GM19467 (cell line): ENCODE measurements at regions not wholly inside any gene's neighbourhood (a gene's known extent, or its start where the extent isn't known, plus 50 kb on each side); places are given as distances from the start of the nearest gene placed in this dataset.
"Not testable (repeated sequence)": the region's sequence is repeated elsewhere in the genome, so short reads cannot be mapped to it uniquely, and the experiment has no call there.

ENCODE experiments used
- ATAC-seq: cut with Tn5 transposase; IDR thresholded peaks from one replicate; pipeline ENCODE4 v1.9.1; 2021; ENCODE audit warnings: mild to moderate bottlenecking, moderate library complexity; ENCODE audit not compliant: unreplicated experiment

DNA sequence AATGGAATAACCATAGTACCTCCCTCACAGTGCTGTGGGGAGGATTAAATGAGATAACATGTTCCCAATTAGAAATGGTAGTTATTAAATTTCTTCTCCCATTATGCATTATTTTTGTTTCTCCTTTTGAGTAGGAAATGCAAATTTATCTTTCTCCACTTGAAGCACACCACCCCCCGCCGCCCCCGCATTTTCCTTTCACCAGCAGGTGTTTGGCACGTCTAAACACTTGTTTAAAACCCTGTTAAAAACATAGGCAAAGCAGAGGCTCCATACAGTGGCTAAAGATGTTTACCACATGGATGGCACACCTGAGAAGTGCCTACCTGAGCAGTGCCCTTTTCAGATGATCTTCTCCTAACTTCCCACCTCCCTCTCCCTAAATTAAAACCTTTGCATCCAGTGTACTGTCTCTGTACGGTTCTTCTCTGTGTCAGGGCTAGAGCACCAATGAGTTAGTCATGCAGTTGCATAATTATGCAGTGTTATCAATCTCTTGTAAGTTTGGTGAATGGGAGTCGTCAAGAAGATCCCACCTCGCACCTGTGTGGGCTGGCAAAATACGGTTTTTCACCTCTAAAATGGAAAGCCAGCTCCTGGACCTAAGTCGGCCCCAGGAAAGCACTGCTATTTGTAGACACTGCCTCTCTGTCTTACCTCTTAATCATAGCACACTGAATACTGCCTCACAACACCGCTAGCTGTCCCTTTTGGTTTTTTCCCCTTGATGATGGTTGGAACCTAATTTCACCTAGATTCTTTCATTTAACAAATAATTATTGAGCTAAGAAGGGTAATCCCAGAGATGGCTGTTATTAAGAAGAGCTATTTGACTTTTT lies 122.0 kb downstream of the CT47B1 start:
- no peak for ATAC-seq

DNA sequence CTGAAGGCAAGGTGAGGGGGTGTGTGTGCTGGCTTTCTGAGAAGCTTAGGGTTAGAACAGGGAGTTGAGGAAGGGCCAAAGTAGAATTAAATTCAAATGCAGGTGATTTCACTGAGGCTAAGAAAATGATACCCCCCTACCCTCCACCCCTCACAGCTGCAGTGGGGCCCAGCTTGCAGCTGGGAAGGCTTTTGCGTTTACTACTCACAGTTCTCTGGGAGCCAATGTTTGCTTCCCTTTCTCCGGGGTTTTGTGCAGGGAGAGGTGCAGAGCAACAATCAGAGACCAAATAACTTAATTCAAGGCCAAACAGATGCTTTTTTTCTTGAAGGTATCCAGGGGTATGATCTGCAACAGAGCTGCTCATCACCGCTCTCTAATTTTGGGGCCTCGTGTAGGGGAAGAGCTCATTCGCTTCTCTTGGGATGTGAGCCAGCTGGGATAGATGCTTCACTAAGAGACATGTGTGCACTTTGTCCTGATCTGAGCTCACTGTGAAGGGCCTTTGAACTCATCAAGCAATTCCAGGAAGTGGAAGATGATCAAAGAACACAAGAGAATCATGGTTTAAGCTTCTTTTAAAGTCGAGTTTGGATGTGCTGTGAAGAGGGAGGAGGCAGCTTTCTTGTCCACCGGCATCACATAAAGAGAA lies 122.7 kb upstream of the C1GALT1C1 start:
- no peak for ATAC-seq

DNA sequence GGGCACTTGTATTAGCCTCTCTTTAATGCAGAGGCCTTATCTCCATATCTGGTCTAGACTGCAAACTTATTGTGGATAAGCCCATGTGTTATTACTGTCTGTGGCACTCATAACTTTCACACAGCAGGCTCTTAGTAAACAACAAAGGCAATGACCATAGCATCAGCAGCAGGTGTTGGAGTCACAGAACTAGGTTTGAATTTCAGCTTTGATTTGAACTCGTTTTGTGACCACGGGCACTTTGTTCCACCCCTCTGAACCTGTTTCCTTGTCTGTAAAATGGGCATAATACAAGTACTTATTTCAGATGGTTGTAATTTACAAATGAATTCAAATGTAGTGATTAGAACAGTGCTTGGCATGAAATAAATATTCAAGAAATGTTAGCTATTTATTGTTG lies 121.8 kb upstream of the C1GALT1C1 start:
- no peak for ATAC-seq

DNA sequence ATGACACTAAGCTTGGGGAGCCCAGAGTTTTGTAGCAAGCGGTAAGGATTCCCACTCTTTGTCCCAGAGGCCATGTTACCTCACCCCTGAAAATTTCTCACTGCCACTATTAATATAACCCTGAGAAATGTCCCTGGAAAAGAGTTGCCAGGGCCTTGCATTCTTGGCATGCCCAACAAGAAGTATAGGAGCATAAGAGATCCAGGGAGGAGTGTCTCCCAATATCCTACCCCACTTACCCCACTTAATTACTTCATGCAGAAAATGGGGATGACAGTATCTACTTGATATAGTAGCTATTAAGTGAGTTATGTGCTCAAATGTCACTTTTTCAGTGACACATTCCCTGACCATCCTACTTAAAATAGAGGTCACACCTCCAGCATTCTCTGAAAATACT lies 120.5 kb upstream of the C1GALT1C1 start:
- ATAC-seq = no peak

DNA sequence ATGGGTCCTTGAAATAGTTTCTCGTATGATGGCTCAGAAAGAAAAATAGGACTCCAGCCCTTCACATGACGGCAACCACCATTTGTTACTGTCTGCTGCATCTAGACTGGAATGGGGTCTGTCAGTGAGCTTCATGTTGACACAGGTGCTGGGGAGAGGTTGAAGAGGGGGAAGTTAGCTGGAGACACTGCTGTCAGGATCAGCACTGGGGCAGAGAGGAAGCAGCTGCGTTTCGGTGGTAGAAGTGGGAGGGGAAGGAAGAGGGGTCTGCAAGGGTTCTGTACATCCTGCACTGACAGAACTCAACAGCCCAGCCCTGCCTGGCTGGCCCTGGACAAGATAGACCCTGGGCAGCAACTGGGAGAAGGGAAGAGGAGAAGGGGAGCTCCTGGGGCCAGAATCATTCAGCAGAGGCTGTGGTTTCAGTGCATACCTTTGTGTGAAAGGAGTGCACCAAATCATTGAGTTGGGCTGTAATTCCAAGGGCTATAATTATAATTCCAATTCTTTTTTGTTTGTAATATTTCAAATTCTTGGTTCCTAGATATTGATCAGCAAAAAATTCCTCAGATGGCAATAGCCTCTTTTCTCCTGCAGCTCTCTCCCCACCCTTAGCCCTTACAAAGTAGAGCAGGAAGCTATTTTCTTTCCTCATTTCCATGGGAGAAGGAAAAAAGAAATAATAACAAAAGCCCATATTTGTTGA lies 119.4 kb upstream of the C1GALT1C1 start:
- ATAC-seq = peak; percentile 75

DNA sequence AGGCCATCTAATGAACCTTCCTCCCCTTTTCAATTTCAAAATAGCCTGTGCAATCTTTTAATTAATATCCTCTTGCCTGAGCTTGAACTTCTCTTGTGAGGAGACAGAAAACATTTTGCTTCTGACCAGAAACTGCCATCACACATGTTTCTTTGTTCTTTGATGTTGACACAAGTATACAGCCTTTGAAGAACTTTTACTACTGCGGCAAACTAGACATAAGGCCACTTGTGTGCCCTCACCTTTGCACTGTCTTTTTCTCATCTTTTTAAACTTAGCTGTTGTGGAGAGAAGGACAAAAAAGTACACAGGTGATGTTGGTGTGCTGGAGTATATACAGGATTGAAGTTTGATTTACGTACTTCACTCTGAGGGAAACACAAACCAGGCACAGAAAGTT lies 116.3 kb upstream of the C1GALT1C1 start:
- no peak for ATAC-seq

DNA sequence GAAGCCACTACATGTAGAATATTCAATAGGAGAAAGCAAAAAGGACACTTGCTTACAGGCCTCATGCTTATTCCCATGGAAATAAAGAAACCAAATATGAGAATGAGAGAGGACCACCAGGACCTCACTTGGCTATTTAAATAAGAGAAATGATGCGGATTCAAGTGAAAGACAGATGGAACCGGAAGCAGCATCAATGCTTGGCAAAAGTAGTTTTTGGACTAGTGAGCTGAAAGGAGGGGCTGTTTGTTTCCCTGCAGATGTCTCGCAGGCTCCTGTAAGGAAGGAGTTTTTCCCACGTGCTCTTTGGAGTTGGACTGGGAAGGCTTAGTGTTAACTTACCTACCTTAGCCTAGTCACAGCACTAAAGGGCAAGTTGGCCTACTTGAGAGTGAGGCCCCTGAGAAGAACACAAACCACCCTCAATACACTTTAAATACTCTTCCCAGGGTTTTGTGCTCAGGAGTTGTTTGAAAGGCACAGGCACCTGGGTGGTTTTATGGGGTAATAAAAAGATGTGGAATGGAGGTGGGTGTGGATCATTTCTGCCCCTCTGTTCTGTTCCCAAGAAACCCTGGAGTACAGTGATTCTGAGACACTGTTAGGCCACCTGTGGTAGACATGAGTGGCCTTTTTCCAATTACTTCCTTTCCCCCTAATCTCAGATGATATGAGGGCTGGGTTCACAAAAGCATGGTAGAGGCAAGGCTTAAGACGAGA lies 113.3 kb upstream of the C1GALT1C1 start:
- ATAC-seq = no peak

DNA sequence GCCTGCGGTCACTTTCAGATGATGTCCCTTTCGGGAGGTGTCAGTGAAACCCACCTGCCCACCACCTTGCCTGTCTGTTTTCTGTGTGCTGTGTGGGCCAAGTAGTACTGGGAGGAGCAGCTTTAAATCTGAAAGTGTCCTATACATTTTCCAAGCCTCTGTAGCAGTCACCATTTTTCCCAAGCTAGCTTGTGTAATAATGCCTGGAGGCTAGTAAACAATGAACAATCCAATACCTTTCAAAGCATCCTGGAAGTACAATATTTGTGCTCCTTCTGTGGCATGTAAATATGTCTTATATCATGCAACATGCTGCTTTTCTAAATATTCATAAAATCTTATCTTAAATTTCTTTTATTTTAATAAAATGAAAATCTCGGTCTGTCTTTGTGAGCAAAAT lies 111.6 kb upstream of the C1GALT1C1 start:
- no peak for ATAC-seq

DNA sequence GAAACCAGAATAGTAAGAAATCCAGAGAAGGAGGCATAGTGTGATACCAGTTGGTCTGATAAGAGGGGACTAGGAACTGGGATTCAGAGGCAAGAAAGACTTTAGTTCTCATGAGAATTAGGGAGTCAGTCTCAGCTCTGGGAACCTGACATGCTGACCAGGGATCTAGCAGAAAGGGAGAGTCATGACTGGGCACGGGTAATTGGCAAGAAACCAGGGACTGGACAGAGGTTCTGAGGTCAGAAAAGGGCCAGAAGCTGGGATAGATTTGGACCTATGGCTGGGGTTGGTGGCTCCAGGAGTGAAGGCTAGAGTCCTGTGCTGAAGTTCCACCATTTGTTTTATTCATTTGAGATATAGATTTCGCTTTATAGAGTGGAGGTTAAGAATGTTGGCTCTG lies 110.2 kb upstream of the C1GALT1C1 start:
- ATAC-seq = no peak

DNA sequence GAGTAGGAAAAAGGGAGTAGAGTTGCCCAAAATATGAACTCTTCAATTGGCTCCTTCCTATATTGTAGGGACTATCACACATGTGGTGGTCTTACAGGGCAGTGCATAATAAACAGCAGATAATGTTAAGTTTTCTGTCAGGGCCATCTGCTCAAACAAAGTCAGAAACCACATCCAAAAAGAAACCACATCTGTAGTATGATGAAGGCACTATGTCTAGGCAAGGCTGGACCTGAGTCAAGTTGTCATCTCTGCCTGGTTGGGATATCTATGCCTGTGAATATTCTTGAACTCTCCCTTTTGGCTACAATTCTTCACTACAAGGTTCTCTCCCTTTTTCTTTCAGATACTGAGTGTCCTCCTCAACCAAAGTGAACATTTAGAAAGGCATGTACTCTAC lies 109.4 kb upstream of the C1GALT1C1 start:
- no peak for ATAC-seq

DNA sequence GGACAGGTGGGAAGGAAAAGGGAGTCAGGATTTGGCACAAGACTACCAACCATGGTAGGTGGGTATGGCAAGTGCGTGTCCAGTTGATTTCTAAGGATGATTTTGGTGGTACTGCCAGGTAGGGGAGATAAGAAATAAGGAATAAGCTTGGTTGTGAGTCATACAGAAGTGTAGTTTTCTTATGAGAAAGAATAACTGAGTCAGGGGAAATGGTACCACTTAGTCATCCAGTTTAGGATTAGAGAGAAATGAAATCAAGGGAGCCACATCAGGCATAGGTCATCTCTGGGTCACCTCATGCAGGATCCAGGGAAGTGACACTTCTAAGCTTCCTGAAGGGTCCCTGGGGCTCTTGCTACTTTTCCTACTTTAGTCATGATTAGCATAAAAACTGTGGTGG lies 107.1 kb upstream of the C1GALT1C1 start:
- no peak for ATAC-seq

DNA sequence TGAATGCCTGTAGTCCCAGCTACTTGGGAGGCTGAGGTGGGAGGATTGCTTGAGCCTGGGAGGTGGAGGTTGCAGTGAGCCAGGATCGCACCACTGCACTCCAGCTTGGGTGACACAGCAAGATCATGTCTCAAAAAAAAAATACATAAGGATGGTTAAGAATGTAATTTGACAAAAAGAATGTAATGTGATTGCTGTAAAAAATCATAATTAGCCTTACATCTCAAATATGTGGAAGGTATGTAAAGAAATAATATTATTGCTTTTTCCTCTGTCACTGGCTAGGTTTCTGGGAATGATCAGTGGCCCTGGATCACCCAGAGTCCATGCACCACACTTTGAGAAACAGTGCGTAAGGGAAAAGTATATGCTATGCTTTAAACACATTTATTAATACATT lies 106.1 kb upstream of the C1GALT1C1 start:
- no peak for ATAC-seq

DNA sequence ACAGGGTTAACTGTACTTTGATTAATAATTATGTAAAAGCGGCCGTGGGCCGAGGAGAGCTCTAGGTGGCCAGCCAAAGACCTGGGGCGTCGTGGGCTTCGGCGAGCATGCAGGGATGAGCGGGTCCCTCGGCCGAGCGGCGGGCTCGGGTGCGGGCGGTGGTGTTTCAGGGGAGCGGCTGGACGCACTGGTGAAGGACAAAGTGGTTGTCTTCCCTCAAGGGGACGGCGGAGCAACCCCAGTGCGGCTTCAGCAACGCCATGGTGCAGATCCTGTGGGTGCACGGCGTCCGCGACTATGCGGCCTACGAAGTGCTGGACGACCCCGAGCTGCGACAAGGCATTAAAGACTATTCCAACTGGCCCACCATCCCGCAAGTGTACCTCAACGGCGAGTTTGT lies 103.0 kb upstream of the C1GALT1C1 start:
- ATAC-seq = no peak

DNA sequence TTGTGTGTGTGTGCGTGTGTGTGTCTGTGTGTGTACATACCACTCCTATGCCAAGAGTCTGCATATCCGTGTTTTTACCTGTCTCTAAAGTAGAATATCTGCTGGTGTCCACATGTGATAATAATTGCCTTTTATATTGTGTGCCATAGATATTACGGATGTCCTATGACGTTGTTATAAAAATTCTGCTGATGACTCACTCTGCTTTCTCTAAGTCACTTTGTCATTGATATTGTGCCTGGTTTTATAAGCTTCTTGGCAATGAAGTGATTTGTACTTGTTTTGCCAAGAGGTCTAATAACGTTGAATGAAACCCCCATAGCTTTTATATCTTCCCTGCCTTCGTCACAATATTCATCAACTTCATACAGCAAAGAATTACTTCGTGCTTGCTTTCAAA lies 102.6 kb upstream of the C1GALT1C1 start:
- no peak for ATAC-seq

DNA sequence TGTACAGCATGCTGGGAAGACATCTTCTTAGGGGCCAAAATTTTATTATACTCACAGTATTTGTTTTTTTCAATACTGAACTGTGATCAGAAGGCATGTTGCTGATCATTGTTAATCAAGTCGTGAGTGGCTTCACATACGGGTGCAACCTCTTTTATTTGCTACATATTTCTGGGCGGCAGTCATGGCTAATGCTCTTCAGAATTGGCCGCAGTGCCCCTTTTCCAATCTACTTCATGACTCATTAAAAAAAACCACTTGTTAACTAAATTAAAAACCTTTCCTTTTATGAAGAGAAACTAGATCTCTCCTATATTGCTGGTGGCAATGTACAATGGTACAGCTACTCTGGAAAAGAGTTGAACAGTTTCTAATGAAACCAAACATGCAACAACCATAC lies 101.5 kb upstream of the C1GALT1C1 start:
- no peak for ATAC-seq

DNA sequence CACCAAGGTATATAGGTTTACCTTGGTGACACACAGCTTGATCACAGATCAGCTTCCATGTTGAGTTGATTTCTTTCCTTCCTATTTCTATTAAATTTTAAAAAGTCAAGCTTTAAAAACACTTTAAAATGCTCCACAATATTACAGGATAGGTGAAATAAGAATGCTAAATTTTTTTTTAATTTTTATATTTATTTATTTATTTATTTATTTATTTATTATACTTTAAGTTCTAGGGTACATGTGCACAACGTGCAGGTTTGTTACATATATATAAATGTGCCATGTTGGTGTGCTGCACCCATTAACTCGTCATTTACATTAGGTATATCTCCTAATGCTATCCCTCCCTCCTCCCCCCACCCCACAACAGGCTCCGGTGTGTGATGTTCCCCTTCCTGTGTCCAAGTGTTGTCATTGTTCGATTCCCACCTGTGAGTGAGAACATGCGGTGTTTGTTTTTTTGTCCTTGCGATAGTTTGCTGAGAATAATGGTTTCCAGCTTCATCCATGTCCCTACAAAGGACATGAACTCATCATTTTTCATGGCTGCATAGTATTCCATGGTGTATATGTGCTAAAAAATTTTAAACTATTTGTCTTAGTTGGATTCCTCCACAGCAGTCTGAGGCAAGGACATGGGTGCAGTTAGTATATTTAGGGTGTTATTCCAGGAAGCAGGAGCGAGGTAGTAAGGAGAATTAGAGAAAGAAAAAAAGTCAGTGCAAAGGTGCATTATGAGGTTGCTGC lies 99.8 kb upstream of the C1GALT1C1 start:
- not testable (repeated sequence) for ATAC-seq

DNA sequence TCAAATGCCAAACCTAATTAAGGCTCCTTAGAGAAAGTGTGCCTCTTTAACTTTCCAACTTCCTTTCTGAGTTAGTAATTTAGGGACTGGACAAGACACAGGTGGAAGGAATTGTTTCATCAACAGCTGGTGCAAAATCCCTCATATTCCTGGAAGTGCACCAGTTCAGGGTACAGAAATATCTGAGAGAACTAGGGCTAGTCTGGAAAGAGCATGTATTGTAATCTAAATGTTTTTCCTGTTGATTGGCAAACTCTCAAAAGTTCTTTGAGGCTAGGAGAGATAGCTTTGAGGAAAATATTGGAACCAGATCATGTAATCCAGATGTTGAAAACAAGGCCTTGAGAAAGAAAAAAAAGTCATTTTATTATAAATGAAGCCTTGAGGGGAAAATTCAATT lies 98.1 kb upstream of the C1GALT1C1 start:
- ATAC-seq = no peak

DNA sequence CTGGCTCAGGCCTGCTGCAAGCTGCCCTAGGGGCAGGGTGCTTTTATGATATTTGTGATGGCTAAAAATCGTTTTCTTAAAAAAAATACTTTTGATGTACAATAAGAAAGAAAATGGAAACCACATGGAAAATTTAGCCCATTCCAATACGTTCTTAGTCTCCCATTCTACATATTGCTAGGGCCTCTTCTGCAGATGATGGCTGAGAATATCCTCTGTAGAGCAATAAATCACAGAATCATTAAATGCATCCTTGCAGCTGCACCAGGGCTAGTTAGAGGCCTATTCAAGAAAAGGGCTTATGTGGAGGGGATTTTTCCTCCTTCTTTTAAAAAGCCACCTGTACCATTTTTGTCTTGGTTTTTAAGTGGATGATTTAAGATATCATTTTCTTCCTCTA lies 97.6 kb upstream of the C1GALT1C1 start:
- ATAC-seq = no peak

DNA sequence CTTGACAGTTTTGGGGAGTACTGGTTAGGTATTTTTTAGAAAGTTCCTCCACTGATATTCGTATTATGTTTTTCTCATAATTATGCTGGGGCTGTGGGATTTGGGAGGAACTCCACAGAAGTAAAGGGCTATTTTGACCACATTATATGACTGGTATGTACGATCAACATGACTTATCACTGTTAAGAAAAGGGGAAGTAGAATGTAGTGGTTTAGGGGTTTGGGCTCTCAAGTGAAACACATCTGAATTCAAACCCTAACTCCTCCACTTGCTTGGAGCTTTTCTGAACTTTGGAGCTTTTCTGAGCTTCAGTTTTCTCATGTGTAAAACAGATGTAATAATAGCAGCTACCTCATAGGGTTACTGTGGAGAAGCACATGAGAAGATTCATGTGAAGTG lies 96.4 kb upstream of the C1GALT1C1 start:
- peak; percentile 98 for ATAC-seq

DNA sequence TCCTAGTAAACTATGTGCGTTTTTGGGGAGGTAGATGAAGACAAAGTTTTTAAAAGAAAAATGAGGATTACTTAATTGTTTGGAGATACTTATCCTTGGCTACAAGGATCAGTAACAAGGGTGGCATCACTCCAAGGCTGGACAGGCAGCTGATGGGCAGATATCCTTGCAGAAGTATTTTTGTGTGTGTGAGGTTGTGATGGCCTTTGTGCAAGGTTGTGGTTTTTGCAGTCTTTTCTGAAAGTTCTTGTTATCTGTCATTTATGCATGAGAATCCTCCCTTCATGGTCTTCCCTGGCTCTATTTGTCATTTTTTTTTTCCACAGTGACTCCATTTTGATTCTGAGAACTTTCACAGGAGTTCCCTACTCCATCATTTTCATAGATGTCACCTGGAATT lies 96.0 kb upstream of the C1GALT1C1 start:
- ATAC-seq = no peak

DNA sequence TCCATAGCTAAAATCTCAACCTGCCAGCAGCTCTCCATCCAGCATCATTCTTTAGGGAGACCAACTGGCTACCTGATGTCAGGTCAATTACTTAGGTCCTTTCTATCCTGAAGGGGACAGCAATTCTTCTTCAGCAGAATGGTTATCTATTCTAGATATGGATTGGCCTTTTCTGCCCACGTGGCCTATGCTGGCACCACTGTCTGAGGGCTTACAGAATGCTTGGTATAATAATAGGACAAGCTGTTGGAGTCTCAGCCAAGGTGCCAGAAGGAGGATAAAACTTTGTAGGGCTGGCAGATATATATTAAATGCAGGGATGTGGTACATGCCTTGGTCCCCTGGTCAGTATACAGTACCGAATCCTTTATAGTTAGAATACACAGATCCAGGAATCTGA lies 89.8 kb upstream of the C1GALT1C1 start:
- no peak for ATAC-seq
